AG09319 (cell line): ENCODE measurements at regions not wholly inside any gene's neighbourhood (a gene's known extent, or its start where the extent isn't known, plus 50 kb on each side); places are given as distances from the start of the nearest gene placed in this dataset.

Experiments used
- DNase-seq: peaks from one replicate; pipeline ENCODE4 v3.0.0-alpha.2; 2010; ENCODE audit warnings: low read depth; ENCODE audit errors: extremely low read depth
- TF ChIP-seq, protein P1 (sequence below): IDR thresholded peaks from 2 replicates; pipeline ENCODE4 v1.5.1; 2011; ENCODE audit warnings: low read depth, mild to moderate bottlenecking, inconsistent platforms, low read length, moderate library complexity

- TF ChIP-seq, protein P1, sequence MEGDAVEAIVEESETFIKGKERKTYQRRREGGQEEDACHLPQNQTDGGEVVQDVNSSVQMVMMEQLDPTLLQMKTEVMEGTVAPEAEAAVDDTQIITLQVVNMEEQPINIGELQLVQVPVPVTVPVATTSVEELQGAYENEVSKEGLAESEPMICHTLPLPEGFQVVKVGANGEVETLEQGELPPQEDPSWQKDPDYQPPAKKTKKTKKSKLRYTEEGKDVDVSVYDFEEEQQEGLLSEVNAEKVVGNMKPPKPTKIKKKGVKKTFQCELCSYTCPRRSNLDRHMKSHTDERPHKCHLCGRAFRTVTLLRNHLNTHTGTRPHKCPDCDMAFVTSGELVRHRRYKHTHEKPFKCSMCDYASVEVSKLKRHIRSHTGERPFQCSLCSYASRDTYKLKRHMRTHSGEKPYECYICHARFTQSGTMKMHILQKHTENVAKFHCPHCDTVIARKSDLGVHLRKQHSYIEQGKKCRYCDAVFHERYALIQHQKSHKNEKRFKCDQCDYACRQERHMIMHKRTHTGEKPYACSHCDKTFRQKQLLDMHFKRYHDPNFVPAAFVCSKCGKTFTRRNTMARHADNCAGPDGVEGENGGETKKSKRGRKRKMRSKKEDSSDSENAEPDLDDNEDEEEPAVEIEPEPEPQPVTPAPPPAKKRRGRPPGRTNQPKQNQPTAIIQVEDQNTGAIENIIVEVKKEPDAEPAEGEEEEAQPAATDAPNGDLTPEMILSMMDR, result no peak
- DNase-seq, result no peak
These were observed 415.8 kb upstream of the DSEL start for GRCh38 chr18:67932271-67932670.

GRCh38 chr18:67926929-67927864 is 410.7 kb upstream of the DSEL start:
- TF ChIP-seq, protein P1, result no peak
- DNase-seq, result no peak

GRCh38 chr18:67924656-67925055 is 408.1 kb upstream of the DSEL start:
- TF ChIP-seq, protein P1, result no peak

DNA sequence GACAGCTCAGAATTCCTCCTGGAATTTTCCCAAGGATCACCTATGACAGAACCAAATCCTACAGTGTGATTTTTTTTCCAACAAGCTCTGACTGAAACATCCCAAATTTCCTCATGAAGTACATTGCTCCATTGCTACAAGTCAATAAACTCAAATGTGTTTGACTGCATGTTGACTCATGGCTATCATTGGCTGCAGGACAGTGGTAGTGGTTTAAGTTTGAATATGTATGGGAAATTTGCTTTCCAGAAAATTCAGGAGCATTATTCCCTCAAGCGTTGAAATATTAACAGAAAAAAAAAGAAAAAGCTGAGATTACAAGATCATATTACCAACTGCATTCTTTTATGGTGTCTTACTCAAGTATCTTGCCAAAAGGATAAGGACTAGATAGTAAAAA is 402.8 kb upstream of the DSEL start:
- DNase-seq, result no peak
- TF ChIP-seq, protein P1, result no peak

More at GRCh38 chr18:67924656-67925055, 408.1 kb upstream of the DSEL start:
- DNase-seq, result no peak

GRCh38 chr18:67916097-67916496 is 399.6 kb upstream of the DSEL start:
- TF ChIP-seq, protein P1, result no peak
- DNase-seq, result no peak

- DNase-seq, result no peak
- TF ChIP-seq, protein P1, result no peak
These were observed 396.5 kb upstream of the DSEL start for GRCh38 chr18:67913040-67913439.

- DNase-seq, result no peak
- TF ChIP-seq, protein P1, result no peak
These were observed 385.1 kb upstream of the DSEL start for GRCh38 chr18:67901573-67901972.
